ENCODE measurements at regions not wholly inside any gene's neighbourhood (a gene's known extent, or its start where the extent isn't known, plus 50 kb on each side); places are given as distances from the start of the nearest gene placed in this dataset.
"Not testable (repeated sequence)": the region's sequence is repeated elsewhere in the genome, so short reads cannot be mapped to it uniquely, and the experiment has no call there.

GRCh38 chr5:40238066-40238745, 441.5 kb upstream of the PTGER4 start:
- Histone ChIP-seq H3K4me3 (ENCODE audit: low read depth in 1 of 2, low read length in 2 of 2) (no peak overlapping the region), H3K9ac (ENCODE audit: low read depth in 1 of 2, low read length in 2 of 2) (no peak overlapping the region), H3K4me1 (ENCODE audit: control insufficient read depth in 1 of 2, insufficient read depth in 2 of 2, low read length in 2 of 2) (no peaks in the 10 kb centered on the region), H3K27ac (ENCODE audit: low read depth, low read length) (no peak overlapping the region), H3K27me3 (ENCODE audit: control insufficient read depth in 1 of 2, insufficient read depth in 2 of 2, low read length in 2 of 2) (no peaks in the 10 kb centered on the region), H3K9me3 (ENCODE audit: control insufficient read depth in 1 of 2, low read length in 2 of 2) (no peaks in the 10 kb centered on the region), H3K36me3 (ENCODE audit: control insufficient read depth in 1 of 2, insufficient read depth in 2 of 2, low read length in 2 of 2) (no peaks in the 10 kb centered on the region)

- Histone ChIP-seq H3K4me1 (ENCODE audit: control insufficient read depth in 1 of 2, insufficient read depth in 2 of 2, low read length in 2 of 2) (no peaks in the 10 kb centered on the region), H3K9ac (ENCODE audit: low read depth in 1 of 2, low read length in 2 of 2) (no peak overlapping the region), H3K9me3 (ENCODE audit: control insufficient read depth in 1 of 2, low read length in 2 of 2) (no peaks in the 10 kb centered on the region), H3K4me3 (ENCODE audit: low read depth in 1 of 2, low read length in 2 of 2) (no peak overlapping the region), H3K27ac (ENCODE audit: low read depth, low read length) (no peak overlapping the region), H3K36me3 (ENCODE audit: control insufficient read depth in 1 of 2, insufficient read depth in 2 of 2, low read length in 2 of 2) (no peaks in the 10 kb centered on the region), H3K27me3 (ENCODE audit: control insufficient read depth in 1 of 2, insufficient read depth in 2 of 2, low read length in 2 of 2) (no peaks in the 10 kb centered on the region)
These were observed 444.0 kb upstream of the PTGER4 start for GRCh38 chr5:40235471-40236400.

GRCh38 chr5:40233268-40233667, 446.4 kb upstream of the PTGER4 start:
- H3K9me3 ChIP-seq (ENCODE audit: control insufficient read depth in 1 of 2, low read length in 2 of 2): no peaks in the 10 kb centered on the region

GRCh38 chr5:40227931-40228330, 451.8 kb upstream of the PTGER4 start:
- no peaks in the 10 kb centered on the region for H3K27me3 ChIP-seq (ENCODE audit: control insufficient read depth in 1 of 2, insufficient read depth in 2 of 2, low read length in 2 of 2)
- no peak overlapping the region for H3K9ac ChIP-seq (ENCODE audit: low read depth in 1 of 2, low read length in 2 of 2)

More at GRCh38 chr5:40233268-40233667, 446.4 kb upstream of the PTGER4 start:
- Histone ChIP-seq H3K4me1 (ENCODE audit: control insufficient read depth in 1 of 2, insufficient read depth in 2 of 2, low read length in 2 of 2) (no peaks in the 10 kb centered on the region), H3K27me3 (ENCODE audit: control insufficient read depth in 1 of 2, insufficient read depth in 2 of 2, low read length in 2 of 2) (no peaks in the 10 kb centered on the region), H3K9ac (ENCODE audit: low read depth in 1 of 2, low read length in 2 of 2) (no peak overlapping the region), H3K4me3 (ENCODE audit: low read depth in 1 of 2, low read length in 2 of 2) (no peak overlapping the region), H3K27ac (ENCODE audit: low read depth, low read length) (no peak overlapping the region), H3K36me3 (ENCODE audit: control insufficient read depth in 1 of 2, insufficient read depth in 2 of 2, low read length in 2 of 2) (no peaks in the 10 kb centered on the region)

GRCh38 chr5:40227366-40227765, 452.3 kb upstream of the PTGER4 start:
- Histone ChIP-seq H3K9me3 (ENCODE audit: control insufficient read depth in 1 of 2, low read length in 2 of 2) (no peaks in the 10 kb centered on the region), H3K27me3 (ENCODE audit: control insufficient read depth in 1 of 2, insufficient read depth in 2 of 2, low read length in 2 of 2) (no peaks in the 10 kb centered on the region), H3K36me3 (ENCODE audit: control insufficient read depth in 1 of 2, insufficient read depth in 2 of 2, low read length in 2 of 2) (no peaks in the 10 kb centered on the region), H3K9ac (ENCODE audit: low read depth in 1 of 2, low read length in 2 of 2) (no peak overlapping the region), H3K27ac (ENCODE audit: low read depth, low read length) (no peak overlapping the region), H3K4me1 (ENCODE audit: control insufficient read depth in 1 of 2, insufficient read depth in 2 of 2, low read length in 2 of 2) (no peaks in the 10 kb centered on the region), H3K4me3 (ENCODE audit: low read depth in 1 of 2, low read length in 2 of 2) (no peak overlapping the region)

More at GRCh38 chr5:40227931-40228330, 451.8 kb upstream of the PTGER4 start:
- Histone ChIP-seq H3K4me3 (ENCODE audit: low read depth in 1 of 2, low read length in 2 of 2) (no peak overlapping the region), H3K9me3 (ENCODE audit: control insufficient read depth in 1 of 2, low read length in 2 of 2) (no peaks in the 10 kb centered on the region), H3K36me3 (ENCODE audit: control insufficient read depth in 1 of 2, insufficient read depth in 2 of 2, low read length in 2 of 2) (no peaks in the 10 kb centered on the region), H3K4me1 (ENCODE audit: control insufficient read depth in 1 of 2, insufficient read depth in 2 of 2, low read length in 2 of 2) (no peaks in the 10 kb centered on the region), H3K27ac (ENCODE audit: low read depth, low read length) (no peak overlapping the region)

GRCh38 chr5:40226906-40227305, 452.8 kb upstream of the PTGER4 start:
- Histone ChIP-seq H3K9me3 (ENCODE audit: control insufficient read depth in 1 of 2, low read length in 2 of 2) (no peaks in the 10 kb centered on the region), H3K9ac (ENCODE audit: low read depth in 1 of 2, low read length in 2 of 2) (no peak overlapping the region), H3K4me1 (ENCODE audit: control insufficient read depth in 1 of 2, insufficient read depth in 2 of 2, low read length in 2 of 2) (no peaks in the 10 kb centered on the region), H3K4me3 (ENCODE audit: low read depth in 1 of 2, low read length in 2 of 2) (no peak overlapping the region), H3K27me3 (ENCODE audit: control insufficient read depth in 1 of 2, insufficient read depth in 2 of 2, low read length in 2 of 2) (no peaks in the 10 kb centered on the region), H3K36me3 (ENCODE audit: control insufficient read depth in 1 of 2, insufficient read depth in 2 of 2, low read length in 2 of 2) (no peaks in the 10 kb centered on the region), H3K27ac (ENCODE audit: low read depth, low read length) (no peak overlapping the region)

- not testable (repeated sequence) for H3K27me3 ChIP-seq (ENCODE audit: control insufficient read depth in 1 of 2, insufficient read depth in 2 of 2, low read length in 2 of 2); H3K9me3 ChIP-seq (ENCODE audit: control insufficient read depth in 1 of 2, low read length in 2 of 2); H3K27ac ChIP-seq (ENCODE audit: low read depth, low read length); H3K4me1 ChIP-seq (ENCODE audit: control insufficient read depth in 1 of 2, insufficient read depth in 2 of 2, low read length in 2 of 2); H3K9ac ChIP-seq (ENCODE audit: low read depth in 1 of 2, low read length in 2 of 2); H3K36me3 ChIP-seq (ENCODE audit: control insufficient read depth in 1 of 2, insufficient read depth in 2 of 2, low read length in 2 of 2); H3K4me3 ChIP-seq (ENCODE audit: low read depth in 1 of 2, low read length in 2 of 2)
These were observed 454.6 kb upstream of the PTGER4 start for GRCh38 chr5:40225147-40225546.

- H3K27ac ChIP-seq (ENCODE audit: low read depth, low read length): no peak overlapping the region
- no peaks in the 10 kb centered on the region for H3K27me3 ChIP-seq (ENCODE audit: control insufficient read depth in 1 of 2, insufficient read depth in 2 of 2, low read length in 2 of 2)
- H3K4me1 ChIP-seq (ENCODE audit: control insufficient read depth in 1 of 2, insufficient read depth in 2 of 2, low read length in 2 of 2): no peaks in the 10 kb centered on the region
- no peak overlapping the region for H3K4me3 ChIP-seq (ENCODE audit: low read depth in 1 of 2, low read length in 2 of 2)
- H3K36me3 ChIP-seq (ENCODE audit: control insufficient read depth in 1 of 2, insufficient read depth in 2 of 2, low read length in 2 of 2): no peaks in the 10 kb centered on the region
- no peaks in the 10 kb centered on the region for H3K9me3 ChIP-seq (ENCODE audit: control insufficient read depth in 1 of 2, low read length in 2 of 2)
- H3K9ac ChIP-seq (ENCODE audit: low read depth in 1 of 2, low read length in 2 of 2): no peak overlapping the region
These were observed 455.3 kb upstream of the PTGER4 start for GRCh38 chr5:40224421-40224820.

GRCh38 chr5:40223884-40224402, 455.8 kb upstream of the PTGER4 start:
- no peak overlapping the region for H3K4me3 ChIP-seq (ENCODE audit: low read depth in 1 of 2, low read length in 2 of 2)
- no peaks in the 10 kb centered on the region for H3K27me3 ChIP-seq (ENCODE audit: control insufficient read depth in 1 of 2, insufficient read depth in 2 of 2, low read length in 2 of 2)
- H3K27ac ChIP-seq (ENCODE audit: low read depth, low read length): no peak overlapping the region
- no peaks in the 10 kb centered on the region for H3K9me3 ChIP-seq (ENCODE audit: control insufficient read depth in 1 of 2, low read length in 2 of 2)
- no peaks in the 10 kb centered on the region for H3K36me3 ChIP-seq (ENCODE audit: control insufficient read depth in 1 of 2, insufficient read depth in 2 of 2, low read length in 2 of 2)
- H3K4me1 ChIP-seq (ENCODE audit: control insufficient read depth in 1 of 2, insufficient read depth in 2 of 2, low read length in 2 of 2): no peaks in the 10 kb centered on the region
- no peak overlapping the region for H3K9ac ChIP-seq (ENCODE audit: low read depth in 1 of 2, low read length in 2 of 2)

- H3K27me3 ChIP-seq (ENCODE audit: control insufficient read depth in 1 of 2, insufficient read depth in 2 of 2, low read length in 2 of 2): no peaks in the 10 kb centered on the region
- no peak overlapping the region for H3K27ac ChIP-seq (ENCODE audit: low read depth, low read length)
These were observed 457.9 kb upstream of the PTGER4 start for GRCh38 chr5:40221796-40222195.

More at GRCh38 chr5:40221796-40222195, 457.9 kb upstream of the PTGER4 start:
- Histone ChIP-seq H3K36me3 (ENCODE audit: control insufficient read depth in 1 of 2, insufficient read depth in 2 of 2, low read length in 2 of 2) (no peaks in the 10 kb centered on the region), H3K9me3 (ENCODE audit: control insufficient read depth in 1 of 2, low read length in 2 of 2) (no peaks in the 10 kb centered on the region), H3K9ac (ENCODE audit: low read depth in 1 of 2, low read length in 2 of 2) (no peak overlapping the region), H3K4me3 (ENCODE audit: low read depth in 1 of 2, low read length in 2 of 2) (no peak overlapping the region), H3K4me1 (ENCODE audit: control insufficient read depth in 1 of 2, insufficient read depth in 2 of 2, low read length in 2 of 2) (no peaks in the 10 kb centered on the region)
